ENCODE measurements at regions not wholly inside any gene's neighbourhood (a gene's known extent, or its start where the extent isn't known, plus 50 kb on each side); places are given as distances from the start of the nearest gene placed in this dataset.
"Not testable (repeated sequence)": the region's sequence is repeated elsewhere in the genome, so short reads cannot be mapped to it uniquely, and the experiment has no call there.

DNA sequence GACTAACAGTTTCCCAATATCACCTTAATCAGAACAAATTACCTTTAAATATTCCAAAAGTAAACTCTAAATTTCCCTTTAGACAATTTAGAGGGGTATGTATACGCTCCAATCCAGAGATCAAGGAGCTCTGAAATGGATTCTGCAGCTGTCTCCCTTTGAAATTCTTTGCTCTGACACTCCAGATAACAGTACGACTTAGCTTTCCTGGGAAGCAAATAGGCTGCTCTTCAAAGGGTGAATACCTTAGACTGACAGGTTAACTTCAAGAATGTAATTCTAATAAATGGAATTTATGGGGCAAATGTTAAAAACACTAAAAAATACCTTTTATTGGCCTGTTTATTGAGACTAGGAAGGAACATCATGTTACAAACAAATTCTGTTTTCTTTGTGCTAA lies 357.2 kb downstream of the USP25 start:
- in situ Hi-C loops (cut with HindIII; ENCODE audit: low pct_unique_long_range_greater_than_20kb, low sequenced_read_pairs) = no loop called here

GRCh38 chr21:16087523-16087922 lies 357.7 kb downstream of the USP25 start:
- no peak for DNase-seq (ENCODE audit: low read depth)
- in situ Hi-C loops (cut with HindIII; ENCODE audit: low pct_unique_long_range_greater_than_20kb, low sequenced_read_pairs) = no loop called here

More for the DNA sequence above, 357.2 kb downstream of the USP25 start:
- no peak for DNase-seq (ENCODE audit: low read depth)

DNA sequence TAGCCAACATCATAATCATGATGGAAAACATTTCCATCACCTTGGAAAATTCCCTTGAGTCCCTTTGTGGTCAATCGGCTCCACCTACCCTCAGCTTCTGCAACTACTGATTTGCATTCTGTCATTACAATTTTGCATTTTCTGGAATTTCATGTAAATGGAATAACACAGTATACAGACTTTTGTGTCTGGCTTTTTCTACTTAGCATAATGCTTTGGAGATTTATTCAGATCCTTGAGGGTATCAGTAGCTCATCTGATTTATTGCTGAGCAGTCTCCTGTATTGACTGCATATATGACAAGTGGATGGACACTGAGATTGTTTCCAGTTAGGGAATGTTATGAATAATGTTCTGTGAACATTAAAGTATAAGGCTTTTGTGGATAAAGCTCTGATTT lies 358.3 kb downstream of the USP25 start:
- in situ Hi-C loops (cut with HindIII; ENCODE audit: low pct_unique_long_range_greater_than_20kb, low sequenced_read_pairs) = no loop called here
- DNase-seq (ENCODE audit: low read depth) = no peak

- in situ Hi-C loops (cut with HindIII; ENCODE audit: low pct_unique_long_range_greater_than_20kb, low sequenced_read_pairs) = no loop called here
- DNase-seq (ENCODE audit: low read depth) = no peak
Observed at GRCh38 chr21:16095005-16095404, 365.2 kb downstream of the USP25 start.

GRCh38 chr21:16096988-16097387 lies 367.2 kb downstream of the USP25 start:
- DNase-seq (ENCODE audit: low read depth) = no peak
- in situ Hi-C loops (cut with HindIII; ENCODE audit: low pct_unique_long_range_greater_than_20kb, low sequenced_read_pairs) = no loop called here

DNA sequence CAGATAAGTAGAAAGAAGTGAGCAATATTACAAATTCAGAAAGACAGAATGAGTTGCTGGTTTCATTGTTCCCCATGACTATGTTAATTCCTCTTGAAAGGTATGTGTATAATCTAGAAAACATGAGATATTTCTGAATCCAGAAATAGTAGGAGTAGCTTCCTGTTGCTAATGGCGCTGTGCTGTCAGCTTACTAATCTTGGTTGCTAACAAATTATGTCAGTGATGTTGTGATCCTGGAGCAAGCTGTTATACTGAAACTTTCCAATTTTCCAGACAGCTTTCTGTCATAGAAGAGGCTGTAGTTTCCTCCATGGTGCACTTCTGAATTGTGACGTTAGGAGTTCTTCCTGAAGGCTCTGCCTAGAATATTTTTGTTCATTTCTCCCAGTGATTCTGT lies 372.3 kb downstream of the USP25 start:
- in situ Hi-C loops (cut with HindIII; ENCODE audit: low pct_unique_long_range_greater_than_20kb, low sequenced_read_pairs) = no loop called here
- no peak for DNase-seq (ENCODE audit: low read depth)

- in situ Hi-C loops (cut with HindIII; ENCODE audit: low pct_unique_long_range_greater_than_20kb, low sequenced_read_pairs) = no loop called here
- DNase-seq (ENCODE audit: low read depth) = no peak
Observed at GRCh38 chr21:16108561-16109075, 378.8 kb downstream of the USP25 start.

DNA sequence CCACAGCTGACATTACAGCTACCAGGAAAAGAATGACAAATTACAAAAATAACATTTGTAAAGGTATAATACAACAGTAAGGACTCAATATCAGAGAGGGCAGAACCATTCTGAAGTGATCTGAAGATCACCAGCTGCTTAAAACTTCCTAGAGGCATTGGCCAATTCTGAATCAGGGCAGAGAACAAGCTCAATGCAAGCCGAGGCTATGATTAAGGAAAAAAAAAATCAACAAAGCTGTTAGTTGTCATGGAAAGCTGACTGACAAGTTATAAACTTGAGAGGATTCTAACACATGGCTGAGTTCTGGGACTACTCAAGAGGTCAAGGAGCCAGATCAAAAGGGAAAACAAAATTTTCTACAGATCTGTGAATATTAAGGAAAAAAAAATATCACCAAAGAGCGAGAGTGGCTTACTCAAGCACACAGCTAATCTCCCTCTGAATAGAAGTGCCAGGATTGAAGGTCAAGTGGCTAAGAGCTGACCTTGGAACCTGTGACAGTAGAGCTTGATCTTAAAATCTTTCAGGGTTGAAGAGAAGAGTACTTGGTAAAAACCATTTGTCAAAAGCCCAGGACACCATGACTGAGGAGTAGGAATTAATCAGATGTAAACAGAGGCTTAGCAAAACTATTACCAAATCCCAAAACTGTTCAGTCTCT lies 383.4 kb downstream of the USP25 start:
- DNase-seq (ENCODE audit: low read depth) = no peak
- in situ Hi-C loops (cut with HindIII; ENCODE audit: low pct_unique_long_range_greater_than_20kb, low sequenced_read_pairs) = no loop called here

DNA sequence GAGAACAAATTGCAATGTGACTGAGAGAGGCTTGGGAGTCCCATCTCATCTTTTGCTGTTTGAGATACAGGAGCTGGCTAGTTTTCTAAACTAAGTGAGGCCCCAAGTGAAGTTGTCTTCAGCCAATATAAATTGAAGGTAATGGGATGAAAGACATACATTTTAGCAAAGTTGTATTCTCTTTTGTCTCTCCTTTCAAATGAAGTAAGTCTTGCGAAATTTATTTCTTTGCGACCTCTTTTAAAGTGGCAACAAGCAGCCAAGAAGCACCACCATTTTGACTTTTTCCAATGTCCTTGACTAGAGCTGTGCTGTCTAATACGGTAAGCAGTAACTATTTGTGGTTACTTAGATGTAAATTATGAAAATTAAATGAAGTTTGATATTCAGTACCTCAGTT lies 385.7 kb downstream of the USP25 start:
- no peak for DNase-seq (ENCODE audit: low read depth)
- in situ Hi-C loops (cut with HindIII; ENCODE audit: low pct_unique_long_range_greater_than_20kb, low sequenced_read_pairs) = no loop called here

GRCh38 chr21:16116069-16116468 lies 386.3 kb downstream of the USP25 start:
- in situ Hi-C loops (cut with HindIII; ENCODE audit: low pct_unique_long_range_greater_than_20kb, low sequenced_read_pairs) = no loop called here
- no peak for DNase-seq (ENCODE audit: low read depth)

DNA sequence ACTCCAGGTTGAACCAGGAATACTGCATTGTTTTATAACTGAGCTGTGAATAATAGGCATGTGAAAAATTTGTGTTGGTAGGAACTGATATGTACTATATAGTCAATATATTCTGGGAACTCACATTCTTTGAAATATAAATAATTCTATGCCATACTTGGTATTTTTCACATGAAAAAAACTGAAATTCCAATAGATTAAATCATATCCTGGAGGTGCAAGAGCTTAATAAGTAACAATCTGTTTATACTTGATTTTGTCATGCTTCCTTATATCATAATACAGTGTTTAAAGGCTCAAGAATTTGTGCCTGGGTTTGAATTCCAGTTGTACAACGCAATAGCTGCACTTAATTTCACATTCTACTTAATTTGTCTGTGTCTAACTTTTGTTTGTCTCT lies 387.0 kb downstream of the USP25 start:
- no peak for DNase-seq (ENCODE audit: low read depth)
- in situ Hi-C loops (cut with HindIII; ENCODE audit: low pct_unique_long_range_greater_than_20kb, low sequenced_read_pairs) = no loop called here

DNA sequence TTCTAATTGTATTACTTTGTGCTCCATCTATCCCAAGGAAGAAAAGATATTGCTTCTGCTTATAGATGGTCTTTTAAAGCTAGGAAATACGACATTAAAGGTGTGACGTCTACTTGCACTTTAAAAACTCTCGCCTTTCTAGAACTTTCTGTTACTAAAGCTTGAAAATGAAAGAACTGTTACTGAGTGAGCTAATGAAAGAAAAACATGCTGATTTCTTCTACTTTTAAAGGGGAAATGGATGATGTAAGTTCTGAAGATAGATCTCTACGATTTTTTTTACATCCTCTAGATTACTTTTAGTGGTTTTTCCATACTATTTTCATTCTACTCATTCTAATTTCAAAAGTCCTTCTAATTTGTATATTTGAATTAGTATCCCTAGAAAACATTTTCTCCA lies 387.5 kb downstream of the USP25 start:
- in situ Hi-C loops (cut with HindIII; ENCODE audit: low pct_unique_long_range_greater_than_20kb, low sequenced_read_pairs) = no loop called here
- DNase-seq (ENCODE audit: low read depth) = no peak

- in situ Hi-C loops (cut with HindIII; ENCODE audit: low pct_unique_long_range_greater_than_20kb, low sequenced_read_pairs) = no loop called here
Observed at GRCh38 chr21:16117851-16118590, 388.2 kb downstream of the USP25 start.

GRCh38 chr21:16124378-16125138 lies 394.8 kb downstream of the USP25 start:
- in situ Hi-C loops (cut with HindIII; ENCODE audit: low pct_unique_long_range_greater_than_20kb, low sequenced_read_pairs) = no loop called here
- DNase-seq (ENCODE audit: low read depth) = no peak

More at GRCh38 chr21:16117851-16118590, 388.2 kb downstream of the USP25 start:
- no peak for DNase-seq (ENCODE audit: low read depth)

DNA sequence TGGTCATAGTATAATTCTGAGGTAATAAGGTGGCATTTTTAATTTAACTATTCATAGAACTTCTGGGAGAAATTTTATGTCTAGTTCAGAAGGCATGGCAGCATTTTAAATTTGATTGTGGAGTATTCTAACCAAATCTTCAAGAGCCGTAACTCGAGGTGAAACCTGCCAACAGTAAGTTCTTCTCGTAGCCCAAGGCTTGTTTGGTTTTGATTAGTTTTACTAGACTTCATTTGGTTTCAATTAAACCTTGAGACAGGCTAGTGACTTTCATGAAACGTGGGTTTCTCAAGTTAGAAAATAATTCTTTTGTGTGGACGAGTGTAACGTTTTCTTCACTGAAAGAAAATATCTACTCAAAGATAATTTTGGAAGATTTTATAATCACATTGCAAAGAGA lies 395.5 kb downstream of the USP25 start:
- no peak for DNase-seq (ENCODE audit: low read depth)
- in situ Hi-C loops (cut with HindIII; ENCODE audit: low pct_unique_long_range_greater_than_20kb, low sequenced_read_pairs) = no loop called here

GRCh38 chr21:16132453-16132852 lies 402.7 kb downstream of the USP25 start:
- DNase-seq (ENCODE audit: low read depth); in situ Hi-C loops (cut with HindIII; ENCODE audit: low pct_unique_long_range_greater_than_20kb, low sequenced_read_pairs): not testable (repeated sequence)

DNA sequence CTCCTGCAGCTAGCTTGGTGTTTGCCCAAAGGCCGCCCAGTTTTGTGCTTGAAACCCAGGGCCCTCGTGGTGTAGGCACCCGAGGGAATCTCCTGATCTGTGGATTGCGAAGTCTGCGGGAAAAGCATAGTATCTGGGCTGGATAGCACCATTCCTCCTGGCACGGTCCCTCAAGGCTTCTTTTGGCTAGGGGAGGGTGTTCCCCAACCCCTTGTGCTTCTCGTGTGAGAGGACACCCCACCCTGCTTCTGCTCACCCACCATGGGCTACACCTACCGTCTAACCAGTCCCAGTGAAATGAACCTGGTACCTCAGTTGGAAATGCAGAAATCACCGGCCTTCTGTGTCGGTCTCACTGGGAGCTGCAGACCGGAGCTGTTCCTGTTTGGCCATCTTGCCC lies 403.5 kb downstream of the USP25 start:
- no peak for DNase-seq (ENCODE audit: low read depth)
- in situ Hi-C loops (cut with HindIII; ENCODE audit: low pct_unique_long_range_greater_than_20kb, low sequenced_read_pairs) = no loop called here

DNA sequence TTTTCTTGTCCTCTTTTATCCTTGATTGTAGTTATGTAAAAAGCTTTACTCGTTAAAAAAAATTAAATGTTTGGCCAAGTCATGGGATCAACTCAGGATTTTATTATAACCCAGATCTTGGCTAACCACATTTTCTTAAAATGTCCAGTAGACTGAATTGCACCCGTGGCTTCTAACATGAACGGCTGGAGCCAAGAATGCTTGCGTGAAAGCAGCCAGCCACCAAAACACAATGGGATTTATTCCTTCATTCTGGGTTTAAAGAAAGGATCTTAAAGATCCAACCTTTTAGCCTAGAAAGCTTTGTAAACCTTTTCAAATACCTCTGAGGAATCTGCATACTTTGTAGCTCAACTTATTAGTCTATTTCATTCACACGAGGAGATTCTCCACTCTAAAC lies 404.4 kb downstream of the USP25 start:
- in situ Hi-C loops (cut with HindIII; ENCODE audit: low pct_unique_long_range_greater_than_20kb, low sequenced_read_pairs) = no loop called here
- DNase-seq (ENCODE audit: low read depth) = no peak

DNA sequence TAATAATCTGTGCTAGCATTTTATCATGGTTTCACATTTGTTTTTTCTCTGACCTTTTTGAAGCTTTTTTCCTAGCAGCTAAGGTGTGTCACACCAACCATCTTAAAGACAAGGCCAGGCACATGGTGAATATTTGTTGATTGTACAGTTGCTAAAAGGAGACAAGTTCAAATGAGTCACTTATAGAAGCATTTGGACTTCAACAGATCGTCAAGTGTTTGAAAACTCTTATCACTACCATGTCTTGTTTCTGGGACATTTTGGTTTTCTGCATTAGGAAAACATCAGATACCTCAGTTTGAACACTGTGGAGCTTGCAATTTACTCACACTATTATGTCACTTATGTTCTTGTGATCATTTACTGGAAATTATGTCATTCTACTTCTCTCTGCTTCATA lies 407.3 kb downstream of the USP25 start:
- DNase-seq (ENCODE audit: low read depth) = no peak
- in situ Hi-C loops (cut with HindIII; ENCODE audit: low pct_unique_long_range_greater_than_20kb, low sequenced_read_pairs) = no loop called here
